D721Med (cell line): ENCODE measurements at regions not wholly inside any gene's neighbourhood (a gene's known extent, or its start where the extent isn't known, plus 50 kb on each side); places are given as distances from the start of the nearest gene placed in this dataset.
A peak's percentile ranks its signal among the peaks of the same experiment; 100 is the strongest.

Source experiments
- DNase-seq: peaks from one replicate; pipeline ENCODE4 v3.0.0; 2011; ENCODE audit warnings: low spot score; ENCODE audit not compliant: insufficient read length
- FAIRE-seq: peaks from 2 replicates; lab custom pipeline; 2011; peaks lifted over from hg19 to GRCh38; lab: Jason Lieb, UNC
- CTCF ChIP-seq: IDR thresholded peaks from 2 replicates; pipeline ENCODE4 v1.5.1; 2012; ENCODE audit warnings: mild to moderate bottlenecking, control low read depth; ENCODE audit not compliant: insufficient read depth; ENCODE audit errors: missing control alignments

GRCh38 chr10:10661176-10661575, 356.5 kb upstream of the CELF2 start:
- DNase-seq (no peak), FAIRE-seq (no peak)
- TF ChIP-seq CTCF: no peak

- DNase-seq: no peak
- TF ChIP-seq CTCF: no peak
- no peak for FAIRE-seq
Measured at GRCh38 chr10:10662716-10663408, 354.8 kb upstream of the CELF2 start.

- no peak for TF ChIP-seq CTCF
- no peak for DNase-seq
- FAIRE-seq: no peak
Measured at GRCh38 chr10:10663622-10664021, 354.1 kb upstream of the CELF2 start.

DNA sequence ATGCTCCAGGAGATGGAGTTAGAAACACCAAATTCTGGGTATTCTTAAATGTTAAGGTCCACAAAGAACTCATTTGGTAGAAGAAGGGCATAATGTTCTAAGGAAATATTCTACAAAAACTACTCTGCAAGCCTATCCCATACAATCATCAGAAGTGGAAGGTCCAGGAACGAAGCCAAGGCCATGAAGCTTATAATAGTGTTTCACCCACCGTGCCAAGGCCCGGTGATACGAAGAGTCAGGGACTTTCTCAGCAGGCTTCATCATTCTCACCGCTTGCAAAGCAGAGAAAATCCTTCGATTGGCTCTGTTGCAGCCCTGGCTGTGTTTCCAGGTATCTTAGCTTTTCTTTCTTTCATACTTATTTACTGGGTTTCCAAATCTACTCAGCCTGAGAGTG, 351.9 kb upstream of the CELF2 start:
- FAIRE-seq (no peak), DNase-seq (no peak)
- TF ChIP-seq CTCF: no peak

DNA sequence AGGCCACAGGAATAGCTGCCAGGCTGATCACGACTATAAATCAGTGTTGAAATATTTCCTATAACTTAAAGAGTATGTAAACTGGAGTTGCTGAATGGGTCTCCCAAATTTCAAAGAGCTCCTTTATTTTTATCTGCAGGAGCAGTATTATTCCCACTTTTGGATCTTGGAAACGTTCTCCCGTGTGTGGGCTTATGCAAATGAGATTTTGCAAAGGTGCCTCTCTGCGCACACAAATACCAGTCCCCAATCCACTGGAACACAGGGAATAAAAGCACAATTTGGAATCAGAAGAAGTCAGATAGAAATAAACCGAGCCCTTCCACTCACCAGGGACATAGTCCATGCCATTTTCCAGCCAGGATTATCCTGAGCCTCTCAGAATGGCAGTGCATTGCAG, 350.2 kb upstream of the CELF2 start:
- no peak for FAIRE-seq
- TF ChIP-seq CTCF: no peak
- no peak for DNase-seq

GRCh38 chr10:10676972-10677371, 340.7 kb upstream of the CELF2 start:
- FAIRE-seq (no peak), DNase-seq (no peak)
- no peak for TF ChIP-seq CTCF

DNA sequence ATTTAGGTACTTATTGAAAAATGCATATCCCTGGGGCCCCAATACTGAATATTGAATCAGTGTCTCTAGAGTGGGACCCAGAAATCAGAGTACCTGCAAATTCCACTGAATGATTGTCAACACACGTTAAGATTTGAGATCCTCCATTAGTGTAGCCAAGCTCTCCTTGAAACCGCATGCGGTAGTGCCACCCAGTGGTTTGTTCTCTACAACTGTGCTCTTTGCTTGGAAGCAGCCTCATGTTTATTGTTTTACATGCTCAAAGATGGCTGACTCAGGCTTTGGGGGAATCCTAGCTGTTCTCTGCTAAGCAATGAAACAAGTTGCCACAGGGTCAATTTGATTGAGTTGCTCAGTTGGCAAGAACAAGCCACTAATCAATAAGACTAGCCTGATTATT, 340.2 kb upstream of the CELF2 start:
- FAIRE-seq (peak; percentile 80), DNase-seq (no peak)
- peak; percentile 52 for TF ChIP-seq CTCF
